Retinal pigment epithelial cell (primary cell): ENCODE measurements at regions not wholly inside any gene's neighbourhood (a gene's known extent, or its start where the extent isn't known, plus 50 kb on each side); places are given as distances from the start of the nearest gene placed in this dataset.

Experiments
- DNase-seq: peaks from one replicate; pipeline ENCODE4 v3.0.0-alpha.2; 2010; ENCODE audit warnings: low read depth
- H3K4me3 ChIP-seq: 2 replicates; pipeline ENCODE4 v1.5.1; 2011; ENCODE audit warnings: mild to moderate bottlenecking, low read length, control low read depth, moderate library complexity
- CTCF ChIP-seq: conservative IDR thresholded peaks from 2 replicates; pipeline ENCODE4 v1.5.1; 2011; ENCODE audit warnings: low read depth, low read length, control low read depth, inconsistent platforms

GRCh38 chr4:23213198-23213597, 520.5 kb downstream of the GBA3 start:
- no peak for DNase-seq
- no peak overlapping the region for H3K4me3 ChIP-seq
- TF ChIP-seq CTCF: no peak

GRCh38 chr4:23212558-23212957, 519.8 kb downstream of the GBA3 start:
- no peak for DNase-seq
- TF ChIP-seq CTCF: no peak
- no peak overlapping the region for H3K4me3 ChIP-seq

- no peak for TF ChIP-seq CTCF
- H3K4me3 ChIP-seq: no peak overlapping the region
- DNase-seq: no peak
Measured at GRCh38 chr4:23207059-23207458, 514.3 kb downstream of the GBA3 start.

GRCh38 chr4:23202712-23203247, 510.0 kb downstream of the GBA3 start:
- DNase-seq: no peak
- no peak for TF ChIP-seq CTCF
- no peak overlapping the region for H3K4me3 ChIP-seq

GRCh38 chr4:23194751-23195150, 502.0 kb downstream of the GBA3 start:
- no peak overlapping the region for H3K4me3 ChIP-seq
- TF ChIP-seq CTCF: no peak

GRCh38 chr4:23174179-23174578, 481.4 kb downstream of the GBA3 start:
- H3K4me3 ChIP-seq: no peak overlapping the region
- DNase-seq: no peak
- no peak for TF ChIP-seq CTCF

More at GRCh38 chr4:23194751-23195150, 502.0 kb downstream of the GBA3 start:
- DNase-seq: no peak

GRCh38 chr4:23171976-23172375, 479.2 kb downstream of the GBA3 start:
- no peak for DNase-seq
- TF ChIP-seq CTCF: no peak
- H3K4me3 ChIP-seq: no peak overlapping the region
